ENCODE measurements at regions not wholly inside any gene's neighbourhood (a gene's known extent, or its start where the extent isn't known, plus 50 kb on each side); places are given as distances from the start of the nearest gene placed in this dataset.
"Not testable (repeated sequence)": the region's sequence is repeated elsewhere in the genome, so short reads cannot be mapped to it uniquely, and the experiment has no call there.

GRCh38 chr6:15837205-15837604, 174.4 kb upstream of the DTNBP1 start:
- intact Hi-C loops (cut with DNase I, micrococcal nuclease) = no loop called here
- DNase-seq = no peak
- no peak for ATAC-seq

GRCh38 chr6:15832841-15833240, 170.0 kb upstream of the DTNBP1 start:
- intact Hi-C loops (cut with DNase I, micrococcal nuclease) = no loop called here
- no peak for ATAC-seq
- DNase-seq = no peak

- ATAC-seq (no peak), DNase-seq (no peak)
- intact Hi-C loops (cut with DNase I, micrococcal nuclease) = no loop called here
Observed at GRCh38 chr6:15829156-15829555, 166.3 kb upstream of the DTNBP1 start.

- intact Hi-C loops (cut with DNase I, micrococcal nuclease) = no loop called here
- ATAC-seq = no peak
- DNase-seq = no peak
Observed at GRCh38 chr6:15827496-15828255, 164.8 kb upstream of the DTNBP1 start.

GRCh38 chr6:15826814-15827318, 164.0 kb upstream of the DTNBP1 start:
- ATAC-seq (no peak), DNase-seq (no peak)
- intact Hi-C loops (cut with DNase I, micrococcal nuclease) = no loop called here

- ATAC-seq (no peak), DNase-seq (no peak)
- intact Hi-C loops (cut with DNase I, micrococcal nuclease) = no loop called here
Observed at GRCh38 chr6:15825332-15825930, 162.6 kb upstream of the DTNBP1 start.

GRCh38 chr6:15824811-15825210, 162.0 kb upstream of the DTNBP1 start:
- intact Hi-C loops (cut with DNase I, micrococcal nuclease) = no loop called here
- ATAC-seq (no peak), DNase-seq (no peak)

- ATAC-seq = no peak
- intact Hi-C loops (cut with DNase I, micrococcal nuclease) = no loop called here
- DNase-seq = no peak
Observed at GRCh38 chr6:15823838-15824414, 161.1 kb upstream of the DTNBP1 start.

GRCh38 chr6:15822835-15823234, 160.0 kb upstream of the DTNBP1 start:
- no peak for DNase-seq

GRCh38 chr6:15819841-15820240, 157.0 kb upstream of the DTNBP1 start:
- no peak for ATAC-seq
- intact Hi-C loops (cut with DNase I, micrococcal nuclease) = no loop called here

More at GRCh38 chr6:15822835-15823234, 160.0 kb upstream of the DTNBP1 start:
- ATAC-seq = no peak
- intact Hi-C loops (cut with DNase I, micrococcal nuclease) = no loop called here

GRCh38 chr6:15819226-15819625, 156.4 kb upstream of the DTNBP1 start:
- ATAC-seq (no peak), DNase-seq (no peak)
- intact Hi-C loops (cut with DNase I, micrococcal nuclease) = no loop called here

More at GRCh38 chr6:15819841-15820240, 157.0 kb upstream of the DTNBP1 start:
- no peak for DNase-seq

GRCh38 chr6:15818491-15818890, 155.7 kb upstream of the DTNBP1 start:
- ATAC-seq (no peak), DNase-seq (no peak)
- intact Hi-C loops (cut with DNase I, micrococcal nuclease) = no loop called here

GRCh38 chr6:15818044-15818443, 155.2 kb upstream of the DTNBP1 start:
- ATAC-seq (no peak), DNase-seq (no peak)
- intact Hi-C loops (cut with DNase I, micrococcal nuclease) = no loop called here

- intact Hi-C loops (cut with DNase I, micrococcal nuclease) = no loop called here
- DNase-seq (no peak), ATAC-seq (no peak)
Observed at GRCh38 chr6:15817100-15817499, 154.3 kb upstream of the DTNBP1 start.

- intact Hi-C loops (cut with DNase I, micrococcal nuclease) = no loop called here
- no peak for ATAC-seq
- no peak for DNase-seq
Observed at GRCh38 chr6:15816661-15817060, 153.8 kb upstream of the DTNBP1 start.

GRCh38 chr6:15813698-15814097, 150.9 kb upstream of the DTNBP1 start:
- DNase-seq; ATAC-seq; intact Hi-C loops (cut with DNase I, micrococcal nuclease): not testable (repeated sequence)

- intact Hi-C loops (cut with DNase I, micrococcal nuclease) = no loop called here
- DNase-seq (no peak), ATAC-seq (no peak)
Observed at GRCh38 chr6:15811107-15811506, 148.3 kb upstream of the DTNBP1 start.

GRCh38 chr6:15810618-15811017, 147.8 kb upstream of the DTNBP1 start:
- intact Hi-C loops (cut with DNase I, micrococcal nuclease) = no loop called here
- ATAC-seq = no peak

GRCh38 chr6:15809367-15809766, 146.5 kb upstream of the DTNBP1 start:
- intact Hi-C loops (cut with DNase I, micrococcal nuclease) = no loop called here
- no peak for ATAC-seq
- no peak for DNase-seq

More at GRCh38 chr6:15810618-15811017, 147.8 kb upstream of the DTNBP1 start:
- DNase-seq = no peak

All from left colon (tissue), 2 donors.